ENCODE measurements at regions not wholly inside any gene's neighbourhood (a gene's known extent, or its start where the extent isn't known, plus 50 kb on each side); places are given as distances from the start of the nearest gene placed in this dataset.

DNA sequence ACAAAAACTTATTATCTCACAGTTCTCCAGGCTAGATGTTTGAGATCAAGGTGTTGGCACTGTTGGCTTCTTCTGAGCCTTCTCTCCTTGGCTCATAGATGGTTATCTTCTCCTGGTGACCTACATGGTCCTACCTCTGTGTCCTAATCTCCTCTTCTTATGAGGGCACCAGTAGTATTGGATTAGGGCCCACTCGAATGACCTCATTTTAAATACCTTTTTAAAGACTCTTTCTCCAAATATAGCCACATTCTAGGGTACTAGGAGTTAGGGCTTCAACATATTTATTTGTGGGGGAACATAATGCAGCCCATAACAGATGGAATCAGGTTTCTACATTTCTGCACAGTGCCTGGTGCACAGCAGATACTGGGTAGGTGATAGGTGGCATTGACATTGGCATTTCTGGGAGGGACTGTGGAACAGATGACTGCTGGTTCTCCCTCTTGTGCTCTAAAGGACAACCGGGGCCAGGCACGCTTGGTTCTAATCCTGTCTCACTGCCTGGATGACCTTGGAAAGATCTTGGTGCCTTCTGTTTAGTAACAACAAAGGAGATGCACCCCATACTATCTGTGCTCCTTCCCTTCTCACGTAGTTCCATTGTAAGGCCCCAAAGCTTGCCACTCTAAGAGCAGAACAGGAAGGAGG, 140.3 kb downstream of the PLPP3 start:
- no peak for TF ChIP-seq EZH2 (IDR thresholded peaks at IDR 0.05; ENCODE audit: low read length, missing control alignments)
- TF ChIP-seq, protein P1, sequence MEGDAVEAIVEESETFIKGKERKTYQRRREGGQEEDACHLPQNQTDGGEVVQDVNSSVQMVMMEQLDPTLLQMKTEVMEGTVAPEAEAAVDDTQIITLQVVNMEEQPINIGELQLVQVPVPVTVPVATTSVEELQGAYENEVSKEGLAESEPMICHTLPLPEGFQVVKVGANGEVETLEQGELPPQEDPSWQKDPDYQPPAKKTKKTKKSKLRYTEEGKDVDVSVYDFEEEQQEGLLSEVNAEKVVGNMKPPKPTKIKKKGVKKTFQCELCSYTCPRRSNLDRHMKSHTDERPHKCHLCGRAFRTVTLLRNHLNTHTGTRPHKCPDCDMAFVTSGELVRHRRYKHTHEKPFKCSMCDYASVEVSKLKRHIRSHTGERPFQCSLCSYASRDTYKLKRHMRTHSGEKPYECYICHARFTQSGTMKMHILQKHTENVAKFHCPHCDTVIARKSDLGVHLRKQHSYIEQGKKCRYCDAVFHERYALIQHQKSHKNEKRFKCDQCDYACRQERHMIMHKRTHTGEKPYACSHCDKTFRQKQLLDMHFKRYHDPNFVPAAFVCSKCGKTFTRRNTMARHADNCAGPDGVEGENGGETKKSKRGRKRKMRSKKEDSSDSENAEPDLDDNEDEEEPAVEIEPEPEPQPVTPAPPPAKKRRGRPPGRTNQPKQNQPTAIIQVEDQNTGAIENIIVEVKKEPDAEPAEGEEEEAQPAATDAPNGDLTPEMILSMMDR (conservative IDR thresholded peaks at IDR 0.05 in 1 of 2, IDR thresholded peaks at IDR 0.05 in 1 of 2; ENCODE audit: low read depth in 1 of 2, low read length in 2 of 2) = no peak
